SK-N-MC (cell line): ENCODE measurements at regions not wholly inside any gene's neighbourhood (a gene's known extent, or its start where the extent isn't known, plus 50 kb on each side); places are given as distances from the start of the nearest gene placed in this dataset.

Source experiments
- EZH2 ChIP-seq: fragments of 200-600 bp; sonication (generic); IDR thresholded peaks from one replicate; pipeline ENCODE4 v1.6.1; 2017; ENCODE audit warnings: antibody characterized with exemption
- FOXP2 ChIP-seq: optimal IDR thresholded peaks from 2 replicates; pipeline ENCODE3; 2011; ENCODE audit warnings: mild to moderate bottlenecking, moderate library complexity; ENCODE audit not compliant: insufficient read depth; ENCODE audit errors: extremely low read length, control extremely low read depth
- POLR2AphosphoS5 ChIP-seq: IDR thresholded peaks from 2 replicates; pipeline ENCODE4 v1.6.1; 2012; ENCODE audit warnings: mild to moderate bottlenecking, low read depth, low read length, borderline replicate concordance

DNA sequence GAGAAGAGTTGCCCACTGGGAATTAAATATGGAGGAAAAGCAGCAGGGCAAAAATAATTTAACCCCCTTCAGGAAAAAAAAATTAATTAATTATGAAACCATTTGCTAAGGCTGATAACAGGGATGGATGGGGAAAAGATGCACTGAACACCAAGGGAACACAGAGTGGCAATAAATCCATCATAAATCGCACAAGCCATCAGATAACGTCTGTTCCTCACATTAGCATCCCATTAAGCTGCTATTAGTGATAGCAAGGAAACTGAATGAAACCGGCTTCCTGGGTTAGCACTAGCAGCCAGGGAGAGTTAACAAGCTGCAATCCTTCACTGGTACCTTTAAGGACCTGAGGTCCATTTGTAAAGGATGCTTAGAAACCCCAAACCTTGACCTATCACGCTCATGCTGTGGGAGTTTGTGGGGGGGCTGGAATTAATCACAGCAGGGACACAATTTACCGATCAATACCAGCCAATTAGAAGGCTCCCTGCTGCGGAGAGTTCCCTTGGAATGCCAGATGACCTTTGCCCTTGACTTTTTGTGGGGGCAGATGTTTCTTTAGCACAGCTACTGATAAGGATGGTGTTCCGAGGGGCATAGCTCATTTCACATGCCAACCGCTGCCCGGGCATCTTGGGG lies 175.5 kb upstream of the KLF7 start:
- TF ChIP-seq EZH2 (no peak), POLR2AphosphoS5 (no peak), FOXP2 (no peak)
